ENCODE measurements at regions not wholly inside any gene's neighbourhood (a gene's known extent, or its start where the extent isn't known, plus 50 kb on each side); places are given as distances from the start of the nearest gene placed in this dataset.

DNA sequence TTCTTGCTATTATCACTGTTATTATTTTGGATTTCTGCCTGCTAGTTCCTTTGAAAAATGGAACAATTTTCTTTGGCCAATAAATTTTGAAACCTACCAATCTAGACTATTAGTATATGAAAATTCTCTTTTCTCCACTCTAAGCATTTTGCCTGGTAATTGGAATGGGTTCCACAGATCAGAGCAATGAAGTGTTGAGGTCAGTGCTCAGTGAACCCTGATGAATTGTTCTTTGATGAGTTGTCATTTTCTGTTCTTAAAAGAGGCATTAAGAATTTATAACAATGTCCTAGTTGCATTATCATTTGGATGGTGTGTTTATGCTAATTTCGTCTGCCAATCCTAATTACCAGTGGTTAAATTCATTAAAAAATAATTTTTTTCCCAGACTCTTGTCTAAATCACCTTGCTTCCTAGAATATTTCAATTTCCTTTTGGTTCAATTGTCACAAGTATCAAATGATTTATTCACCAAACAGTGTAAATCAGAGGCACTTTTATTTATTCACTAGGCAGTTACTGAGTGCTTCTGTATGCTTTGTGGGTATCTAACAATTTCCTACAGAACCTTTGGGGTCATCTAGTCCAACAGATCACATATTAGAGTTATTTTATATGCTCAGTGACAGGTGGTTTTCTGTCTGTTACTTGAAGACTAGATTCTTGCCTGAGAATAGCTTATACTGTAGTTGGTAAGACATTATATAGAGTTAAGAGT, 239.0 kb downstream of the DNAJB9 start:
- no peaks in the 10 kb centered on the region for H3K36me3 ChIP-seq
- no peaks in the 10 kb centered on the region for H3K9me3 ChIP-seq
- H3K4me3 ChIP-seq, result no peak overlapping the region
- intact Hi-C loops (cut with DNase I), result no loop called here
- no peak overlapping the region for H3K27ac ChIP-seq
- no peak for TF ChIP-seq CTCF (IDR thresholded peaks at IDR 0.05)
- H3K4me1 ChIP-seq, result no peaks in the 10 kb centered on the region
- DNase-seq (ENCODE audit: low spot score in 2 of 2), result no peak
- H3K27me3 ChIP-seq, result no peaks in the 10 kb centered on the region

DNA sequence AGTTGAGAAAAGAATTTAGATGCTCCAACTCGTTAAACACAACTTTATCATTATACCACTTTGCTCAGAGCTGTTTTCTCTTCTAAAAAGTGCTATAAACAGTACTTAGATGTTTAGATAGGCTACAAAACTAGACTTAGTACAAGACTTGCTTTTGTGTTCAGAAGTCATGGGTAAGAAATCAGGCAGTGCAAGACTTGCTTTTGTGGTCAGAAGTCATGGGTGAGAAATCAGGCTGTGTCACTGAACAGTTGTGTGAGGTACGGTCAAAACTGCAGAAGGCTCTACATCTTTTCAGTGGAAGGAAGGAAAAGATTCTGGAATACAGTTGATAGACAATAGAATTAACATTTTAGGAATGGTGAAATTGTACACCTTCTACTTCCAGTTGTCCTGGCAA, 239.7 kb downstream of the DNAJB9 start:
- no peaks in the 10 kb centered on the region for H3K36me3 ChIP-seq
- DNase-seq (ENCODE audit: low spot score in 2 of 2), result no peak
- no peak for TF ChIP-seq CTCF (IDR thresholded peaks at IDR 0.05)
- no peaks in the 10 kb centered on the region for H3K9me3 ChIP-seq
- no peak overlapping the region for H3K27ac ChIP-seq
- H3K4me1 ChIP-seq, result no peaks in the 10 kb centered on the region
- intact Hi-C loops (cut with DNase I), result no loop called here
- no peak overlapping the region for H3K4me3 ChIP-seq
- H3K27me3 ChIP-seq, result no peaks in the 10 kb centered on the region

- H3K4me1 ChIP-seq, result no peaks in the 10 kb centered on the region
- no peak overlapping the region for H3K27ac ChIP-seq
- H3K36me3 ChIP-seq, result no peaks in the 10 kb centered on the region
- no peak for DNase-seq (ENCODE audit: low spot score in 2 of 2)
- no peak for TF ChIP-seq CTCF (IDR thresholded peaks at IDR 0.05)
- H3K9me3 ChIP-seq, result no peaks in the 10 kb centered on the region
- intact Hi-C loops (cut with DNase I), result no loop called here
- H3K4me3 ChIP-seq, result no peak overlapping the region
- no peaks in the 10 kb centered on the region for H3K27me3 ChIP-seq
Measured at GRCh38 chr7:108810756-108811385, 241.2 kb downstream of the DNAJB9 start.

DNA sequence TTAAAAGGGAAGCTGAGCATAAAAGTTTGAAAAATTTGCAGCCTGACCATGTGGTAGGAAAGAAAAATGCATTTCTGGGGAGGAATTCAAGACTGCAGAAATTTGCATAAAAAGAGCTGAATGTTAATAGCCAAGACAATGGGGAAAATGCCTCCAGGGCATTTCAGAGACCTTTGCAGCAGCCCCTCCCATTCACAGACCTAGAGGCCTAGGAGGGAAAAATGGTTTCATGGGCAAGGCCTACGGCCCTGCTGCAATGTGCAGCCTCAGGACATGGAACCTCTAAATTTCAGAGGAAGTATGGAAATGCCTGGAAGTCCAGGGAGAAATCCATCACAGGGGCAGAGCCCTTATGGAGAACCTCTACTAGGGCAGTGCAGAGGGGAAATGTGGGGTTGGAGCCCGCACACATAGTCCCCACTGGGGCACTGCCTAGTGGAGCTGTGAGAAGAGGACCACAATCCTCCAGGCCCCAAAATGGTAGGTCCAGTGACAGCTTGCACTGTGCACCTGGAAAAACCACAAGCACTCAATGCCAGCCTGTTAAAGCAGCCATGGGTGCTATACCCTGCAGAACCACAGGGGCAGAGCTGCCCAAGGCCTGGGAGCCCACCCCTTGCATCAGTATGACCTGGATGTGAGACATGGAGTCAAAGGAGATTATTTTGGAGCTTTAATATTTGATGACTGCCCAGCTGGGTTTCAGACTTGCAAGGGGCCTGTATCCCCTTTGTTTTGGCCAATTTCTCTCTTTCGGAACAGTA, 243.8 kb downstream of the DNAJB9 start:
- Histone ChIP-seq H3K9me3 (no peaks in the 10 kb centered on the region), H3K27me3 (no peaks in the 10 kb centered on the region), H3K27ac (no peak overlapping the region), H3K36me3 (no peaks in the 10 kb centered on the region), H3K4me3 (no peak overlapping the region), H3K4me1 (no peaks in the 10 kb centered on the region)
- no peak for DNase-seq (ENCODE audit: low spot score in 2 of 2)
- intact Hi-C loops (cut with DNase I), result no loop called here
- no peak for TF ChIP-seq CTCF (IDR thresholded peaks at IDR 0.05)

GRCh38 chr7:108815815-108816214, 246.1 kb downstream of the DNAJB9 start:
- Histone ChIP-seq H3K36me3 (no peaks in the 10 kb centered on the region), H3K9me3 (no peaks in the 10 kb centered on the region), H3K4me3 (no peak overlapping the region), H3K27me3 (no peaks in the 10 kb centered on the region), H3K27ac (no peak overlapping the region), H3K4me1 (no peaks in the 10 kb centered on the region)
- intact Hi-C loops (cut with DNase I), result no loop called here
- no peak for DNase-seq (ENCODE audit: low spot score in 2 of 2)
- TF ChIP-seq CTCF (IDR thresholded peaks at IDR 0.05), result no peak

Data from ascending aorta (tissue), 2 donors.